RWPE1 (cell line): ENCODE measurements at regions not wholly inside any gene's neighbourhood (a gene's known extent, or its start where the extent isn't known, plus 50 kb on each side); places are given as distances from the start of the nearest gene placed in this dataset.
A peak's percentile ranks its signal among the peaks of the same experiment; 100 is the strongest.
"Not testable (repeated sequence)": the region's sequence is repeated elsewhere in the genome, so short reads cannot be mapped to it uniquely, and the experiment has no call there.

Source experiments
- CTCF ChIA-PET: fragments of 350-600 bp; sonication (Branson Sonifier 250); formaldehyde crosslinking; extraction: SDS; loops from one replicate; lab custom pipeline; 2021; lab: Yijun Ruan, JAX
- POLR2A ChIA-PET: fragments of 400-600 bp; formaldehyde crosslinking; extraction: SDS; loops from one replicate; lab custom pipeline; 2020; ENCODE audit warnings: antibody characterized with exemption; ENCODE audit not compliant: low non-redundant PET; lab: Yijun Ruan, JAX
- DNase-seq: peaks from one replicate; pipeline ENCODE4 v3.0.0; 2012; ENCODE audit warnings: low spot score
- H3K27ac ChIP-seq: fragments of 450-650 bp; 2 replicates; pipeline ENCODE4 v1.5.1; 2017
- TF ChIP-seq, protein P1 (sequence below): fragments of 450-650 bp; conservative IDR thresholded peaks from 2 replicates; pipeline ENCODE4 v1.5.1; 2017; ENCODE audit warnings: low read depth, mild to moderate bottlenecking

DNA sequence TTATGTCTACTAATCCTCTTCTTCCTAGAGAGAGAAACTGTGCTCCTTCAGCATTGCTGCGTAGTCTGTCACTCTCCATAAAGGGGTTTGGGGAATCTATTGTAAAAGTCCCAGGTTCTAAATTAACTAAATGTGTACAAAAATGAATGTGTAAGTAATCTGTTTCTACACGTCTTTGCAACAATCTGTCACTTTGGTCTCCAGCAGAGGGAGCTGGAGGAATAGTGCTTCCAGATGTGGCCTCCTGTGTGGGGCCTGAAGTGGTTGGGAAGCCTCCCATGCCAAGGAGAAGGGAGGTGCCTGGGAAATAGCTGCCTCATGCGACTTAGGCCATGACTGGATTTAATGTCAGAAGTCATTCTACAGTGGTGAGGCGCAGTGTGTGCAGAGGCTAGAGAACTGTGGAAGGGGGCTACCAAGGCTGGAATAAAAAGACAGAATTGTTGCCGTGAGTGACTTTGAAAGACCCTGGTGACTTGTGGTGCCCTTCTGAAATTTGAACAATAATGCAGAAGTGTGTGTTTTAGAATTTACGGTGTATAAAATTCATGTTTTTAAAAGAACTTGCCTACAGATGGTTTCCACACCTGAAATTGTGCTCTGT lies 54.5 kb upstream of the UXS1 start:
- DNase-seq, POLR2A ChIA-PET, H3K27ac ChIP-seq: not testable (repeated sequence)
- TF ChIP-seq, protein P1, sequence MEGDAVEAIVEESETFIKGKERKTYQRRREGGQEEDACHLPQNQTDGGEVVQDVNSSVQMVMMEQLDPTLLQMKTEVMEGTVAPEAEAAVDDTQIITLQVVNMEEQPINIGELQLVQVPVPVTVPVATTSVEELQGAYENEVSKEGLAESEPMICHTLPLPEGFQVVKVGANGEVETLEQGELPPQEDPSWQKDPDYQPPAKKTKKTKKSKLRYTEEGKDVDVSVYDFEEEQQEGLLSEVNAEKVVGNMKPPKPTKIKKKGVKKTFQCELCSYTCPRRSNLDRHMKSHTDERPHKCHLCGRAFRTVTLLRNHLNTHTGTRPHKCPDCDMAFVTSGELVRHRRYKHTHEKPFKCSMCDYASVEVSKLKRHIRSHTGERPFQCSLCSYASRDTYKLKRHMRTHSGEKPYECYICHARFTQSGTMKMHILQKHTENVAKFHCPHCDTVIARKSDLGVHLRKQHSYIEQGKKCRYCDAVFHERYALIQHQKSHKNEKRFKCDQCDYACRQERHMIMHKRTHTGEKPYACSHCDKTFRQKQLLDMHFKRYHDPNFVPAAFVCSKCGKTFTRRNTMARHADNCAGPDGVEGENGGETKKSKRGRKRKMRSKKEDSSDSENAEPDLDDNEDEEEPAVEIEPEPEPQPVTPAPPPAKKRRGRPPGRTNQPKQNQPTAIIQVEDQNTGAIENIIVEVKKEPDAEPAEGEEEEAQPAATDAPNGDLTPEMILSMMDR, result peak; percentile 16; the same call in 1 of the 2 replicates
- CTCF ChIA-PET, result interaction anchor here (1.1 kb wide), 1 partner anchor 144 kb away, joined by 5 read pairs; no protein-coding TSS in a partner anchor
